Adrenal gland (tissue), 5 donors: ENCODE measurements at regions not wholly inside any gene's neighbourhood (a gene's known extent, or its start where the extent isn't known, plus 50 kb on each side); places are given as distances from the start of the nearest gene placed in this dataset.

Experiments
- CTCF ChIP-seq, 6 experiments: fragments of 450-650 bp in 4 of 6; fragments of 200-600 bp in 2 of 6; sonication (generic) in 1 of 6; IDR thresholded peaks; 1 replicate in 5 of 6; 2 replicates in 1 of 6; pipeline versions ENCODE4 v1.5.1 to v1.8.0; 2016 to 2021; ENCODE audit warnings: antibody characterized with exemption in 6 of 6, mild to moderate bottlenecking in 2 of 6, moderate library complexity in 1 of 6
- POLR2A ChIP-seq, 2 donors: fragments of 450-650 bp; IDR thresholded peaks; one replicate each; pipeline ENCODE4 v1.6.1; 2017; ENCODE audit warnings: antibody characterized with exemption in 2 of 2, mild to moderate bottlenecking in 2 of 2, moderate library complexity in 1 of 2
- donor health status: DM: no; HTN: no; CAD: no.

- no peak for TF ChIP-seq CTCF (IDR thresholded peaks at IDR 0.05)
- TF ChIP-seq POLR2A (IDR thresholded peaks at IDR 0.05): no peak
These were observed 344.6 kb downstream of the KCNJ3 start for GRCh38 chr2:155043097-155043496.
